ENCODE measurements at regions not wholly inside any gene's neighbourhood (a gene's known extent, or its start where the extent isn't known, plus 50 kb on each side); places are given as distances from the start of the nearest gene placed in this dataset.

DNA sequence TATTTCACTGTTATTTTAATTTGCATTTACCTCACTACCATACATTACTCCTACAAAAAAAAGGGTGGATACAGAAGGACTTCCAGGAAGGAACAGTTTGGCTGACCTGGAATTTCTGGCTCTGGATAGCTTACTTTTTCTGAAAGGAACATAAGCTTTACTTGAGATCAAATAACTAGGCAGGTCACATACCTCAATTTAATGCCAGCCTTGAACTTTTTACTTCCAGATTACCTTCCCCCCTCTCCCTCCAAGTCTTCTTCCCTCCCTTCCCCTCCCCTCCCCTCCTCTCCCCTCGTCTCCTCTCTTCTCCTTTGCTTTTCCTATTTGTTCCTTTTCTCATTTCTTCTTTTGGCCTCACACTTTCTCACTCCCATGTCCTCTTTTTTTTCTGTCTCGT, 659.2 kb upstream of the AADAT start:
- TF ChIP-seq POLR2A (IDR thresholded peaks at IDR 0.05) (no peak), POLR2AphosphoS5 (IDR thresholded peaks at IDR 0.05) (no peak)
- TF ChIP-seq, protein P1, sequence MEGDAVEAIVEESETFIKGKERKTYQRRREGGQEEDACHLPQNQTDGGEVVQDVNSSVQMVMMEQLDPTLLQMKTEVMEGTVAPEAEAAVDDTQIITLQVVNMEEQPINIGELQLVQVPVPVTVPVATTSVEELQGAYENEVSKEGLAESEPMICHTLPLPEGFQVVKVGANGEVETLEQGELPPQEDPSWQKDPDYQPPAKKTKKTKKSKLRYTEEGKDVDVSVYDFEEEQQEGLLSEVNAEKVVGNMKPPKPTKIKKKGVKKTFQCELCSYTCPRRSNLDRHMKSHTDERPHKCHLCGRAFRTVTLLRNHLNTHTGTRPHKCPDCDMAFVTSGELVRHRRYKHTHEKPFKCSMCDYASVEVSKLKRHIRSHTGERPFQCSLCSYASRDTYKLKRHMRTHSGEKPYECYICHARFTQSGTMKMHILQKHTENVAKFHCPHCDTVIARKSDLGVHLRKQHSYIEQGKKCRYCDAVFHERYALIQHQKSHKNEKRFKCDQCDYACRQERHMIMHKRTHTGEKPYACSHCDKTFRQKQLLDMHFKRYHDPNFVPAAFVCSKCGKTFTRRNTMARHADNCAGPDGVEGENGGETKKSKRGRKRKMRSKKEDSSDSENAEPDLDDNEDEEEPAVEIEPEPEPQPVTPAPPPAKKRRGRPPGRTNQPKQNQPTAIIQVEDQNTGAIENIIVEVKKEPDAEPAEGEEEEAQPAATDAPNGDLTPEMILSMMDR (IDR thresholded peaks at IDR 0.05) = no peak

All from breast epithelium (tissue), 3 donors.